Activated CD8-positive, alpha-beta memory T cell treated with anti-CD3 and anti-CD28 coated beads, Interleukin-2, amount 50 U/mL, for 24 hours (primary cell): ENCODE measurements at regions not wholly inside any gene's neighbourhood (a gene's known extent, or its start where the extent isn't known, plus 50 kb on each side); places are given as distances from the start of the nearest gene placed in this dataset.

Experiments used
- DNase-seq: peaks from one replicate; pipeline ENCODE4 v3.0.0-alpha.2; 2020; ENCODE audit errors: extremely low read depth

DNA sequence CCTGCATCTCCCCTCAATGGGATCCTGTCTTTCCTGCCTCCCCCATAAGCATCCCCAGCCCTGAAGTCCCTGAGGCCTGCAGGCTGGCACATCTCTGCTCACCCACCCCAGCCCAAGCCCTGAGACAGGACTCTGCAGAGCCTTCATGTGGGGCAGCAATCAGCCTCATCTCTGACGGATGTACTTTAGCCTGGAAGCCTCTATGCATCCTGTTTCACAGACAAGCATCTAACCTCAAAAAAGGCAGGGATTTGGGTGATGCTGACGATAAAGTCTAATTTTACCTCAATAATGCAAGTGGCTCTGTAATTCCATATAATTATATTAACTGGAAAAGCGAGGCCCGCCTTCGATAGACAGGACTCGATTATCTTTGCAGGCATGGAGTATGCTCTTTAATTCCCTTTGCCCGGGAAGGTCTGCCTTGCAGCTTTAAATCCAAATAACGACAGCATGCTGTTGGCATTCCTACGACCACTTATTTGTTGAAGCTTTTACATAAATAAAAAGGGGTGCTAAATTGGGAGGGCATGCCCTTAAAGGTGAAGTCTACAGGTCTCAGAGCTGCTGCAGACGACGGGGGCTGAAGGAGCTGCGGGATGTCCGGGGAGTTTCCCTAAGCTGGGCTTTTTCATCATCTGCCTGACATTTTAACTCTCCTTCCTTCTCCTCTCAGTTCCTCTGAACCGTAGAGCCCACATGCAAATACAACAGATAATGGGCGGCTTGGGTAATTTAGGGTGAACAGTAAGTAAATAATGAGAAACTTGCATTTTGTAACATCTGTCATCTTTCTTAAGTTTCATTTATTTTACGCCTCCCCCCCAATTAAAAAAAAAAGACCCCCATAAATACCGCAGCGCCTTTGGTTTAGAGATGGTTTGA, 211.5 kb downstream of the URI1 start:
- DNase-seq: no peak

GRCh38 chr19:30154410-30154809, 212.4 kb downstream of the URI1 start:
- DNase-seq: no peak

GRCh38 chr19:30155381-30156200, 213.6 kb downstream of the URI1 start:
- no peak for DNase-seq

DNA sequence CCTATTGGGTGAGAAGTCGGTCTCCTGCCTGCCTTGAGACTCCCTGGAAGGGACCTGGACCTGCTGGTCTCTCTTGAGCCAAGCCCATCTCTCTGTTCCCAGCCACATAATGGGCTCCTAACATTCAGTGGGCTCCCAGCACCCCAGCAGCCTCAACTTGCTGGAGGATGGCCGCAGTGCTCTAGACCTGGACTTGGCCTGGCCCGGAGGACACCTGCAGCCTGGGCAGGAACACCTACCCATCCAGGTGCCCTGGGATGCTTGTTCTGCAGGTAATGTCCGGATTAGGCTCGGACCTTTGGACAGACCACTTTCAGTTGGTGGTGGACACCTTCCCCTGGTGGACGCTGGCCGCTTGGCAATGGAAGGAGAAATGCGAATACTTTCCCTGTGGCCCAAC, 214.6 kb downstream of the URI1 start:
- DNase-seq: no peak

DNA sequence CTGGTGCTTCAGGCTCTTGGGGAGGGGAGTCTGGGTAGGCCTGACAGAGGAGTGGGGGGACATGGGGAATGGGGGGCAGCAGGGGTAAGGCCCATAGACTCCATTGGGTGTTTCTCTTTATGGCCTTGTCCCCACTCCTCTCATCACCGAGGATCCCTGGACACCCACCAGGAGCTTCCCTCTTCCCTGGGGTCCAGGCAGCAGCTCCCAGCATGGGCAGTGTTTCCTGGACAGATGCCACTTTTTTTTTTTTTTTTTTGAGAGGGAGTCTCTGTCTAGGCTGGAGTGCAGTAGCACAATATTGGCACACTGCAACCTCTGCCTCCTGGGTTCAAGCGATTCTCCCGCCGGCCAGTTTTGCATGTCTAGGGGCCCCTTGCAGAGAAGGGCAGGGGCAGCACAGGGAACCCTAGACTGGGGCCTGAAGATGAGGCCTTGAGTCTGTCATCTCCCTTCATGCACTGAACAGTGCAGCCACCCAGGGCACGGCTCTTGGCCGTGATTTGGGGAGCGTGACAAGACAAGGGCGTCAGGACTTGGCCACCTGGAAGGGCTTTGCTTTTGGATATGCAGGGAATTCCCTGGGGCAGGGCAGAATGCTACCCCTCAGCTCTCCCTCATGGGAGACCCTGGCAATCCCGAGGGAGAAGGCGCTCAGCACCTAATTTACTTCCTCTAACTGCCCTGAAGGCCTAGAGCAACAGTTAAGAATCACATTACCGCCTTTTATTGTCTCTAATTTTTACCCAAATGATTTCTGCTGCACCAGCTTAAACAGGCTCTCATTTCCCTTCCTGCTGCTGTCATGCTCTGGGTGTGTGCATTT, 213.9 kb upstream of the ZNF536 start:
- no peak for DNase-seq

DNA sequence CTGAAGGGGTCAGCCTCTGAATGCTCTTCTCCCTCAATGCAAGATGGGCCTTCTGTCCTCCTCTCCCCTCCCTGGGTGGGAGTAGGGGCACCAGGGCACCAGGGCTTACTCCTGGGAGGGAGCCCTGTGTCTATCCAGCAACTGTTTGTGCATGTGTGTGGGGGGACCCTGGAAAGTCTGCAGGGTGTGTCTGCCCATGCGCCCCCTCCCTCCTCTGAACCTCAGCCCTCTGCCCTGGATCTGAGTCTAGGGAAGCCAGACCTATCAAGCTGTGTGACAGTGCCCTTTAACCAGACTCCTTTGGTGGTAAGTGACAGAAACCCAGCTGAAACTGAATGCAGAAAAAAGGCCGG, 213.3 kb upstream of the ZNF536 start:
- no peak for DNase-seq

DNA sequence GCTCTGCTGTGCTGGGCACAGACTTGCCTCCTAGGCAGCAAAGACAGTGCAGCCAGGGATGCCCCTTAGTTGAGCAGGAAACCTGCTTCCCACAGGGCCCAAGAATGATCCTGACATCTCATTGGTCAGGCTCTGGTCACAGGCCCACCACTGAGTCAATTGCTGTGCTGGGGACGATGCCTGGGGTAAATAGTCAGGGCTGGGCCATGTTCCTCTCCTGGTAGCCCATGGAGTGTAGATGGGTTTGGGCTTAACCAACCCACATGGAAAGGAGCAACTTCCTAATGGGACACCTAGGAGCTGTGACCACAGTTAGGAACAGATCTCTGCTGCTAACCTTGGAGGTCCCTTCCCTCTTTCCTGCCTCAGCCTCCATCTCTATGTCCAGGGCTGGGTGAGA, 212.5 kb upstream of the ZNF536 start:
- DNase-seq: no peak

DNA sequence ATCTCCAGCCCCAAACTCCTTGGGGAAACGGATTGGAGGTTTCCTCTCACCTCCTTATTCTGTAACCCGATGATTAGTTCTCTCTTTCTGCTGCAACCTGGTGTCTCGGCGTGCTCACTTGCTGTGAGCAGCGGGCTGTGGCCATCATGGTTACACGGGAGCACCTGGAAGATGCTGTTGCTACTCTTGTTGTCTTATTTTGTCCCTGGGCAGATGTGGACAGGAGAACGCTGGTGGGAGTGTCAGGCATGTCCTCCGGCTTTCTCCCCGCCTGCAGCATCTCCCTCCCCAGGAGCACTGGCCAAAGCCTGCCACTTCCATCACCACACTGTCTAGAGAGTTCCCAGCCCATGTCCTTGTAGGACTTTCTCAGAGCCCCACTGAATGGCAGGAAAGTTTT, 211.8 kb upstream of the ZNF536 start:
- no peak for DNase-seq

DNA sequence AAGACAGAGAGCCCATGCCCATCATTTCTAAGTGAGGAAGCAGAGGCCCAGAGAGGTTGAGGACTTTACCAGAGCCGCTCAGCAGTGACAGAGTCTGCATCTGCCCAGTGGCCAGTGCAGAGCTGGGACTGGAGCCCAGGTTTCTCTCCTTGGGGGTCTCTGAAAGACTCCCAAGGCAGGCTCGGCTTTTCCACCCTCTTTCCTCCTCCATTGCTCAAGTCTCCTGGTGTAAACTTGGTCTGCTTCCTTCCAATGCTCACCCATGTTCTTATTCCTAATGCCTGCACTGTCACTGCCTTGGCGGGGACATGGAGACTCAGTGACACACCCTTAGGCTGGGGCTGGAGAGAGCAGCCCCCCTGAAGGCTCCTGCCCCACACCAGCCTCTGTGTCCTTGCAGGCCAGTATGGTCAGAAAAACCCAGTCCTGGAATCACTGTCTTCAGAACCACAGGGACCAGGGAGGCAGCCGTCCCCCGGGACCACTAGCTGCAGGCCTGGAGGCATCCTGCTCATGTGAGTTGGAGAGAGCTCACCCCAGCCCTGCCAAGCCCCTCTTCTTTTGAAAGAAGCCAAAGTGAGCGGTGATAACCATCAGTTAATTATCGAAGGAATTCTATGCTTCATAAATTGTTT, 211.0 kb upstream of the ZNF536 start:
- DNase-seq: no peak

- DNase-seq: no peak
Observed at GRCh38 chr19:30161770-30162169, 210.4 kb upstream of the ZNF536 start.

DNA sequence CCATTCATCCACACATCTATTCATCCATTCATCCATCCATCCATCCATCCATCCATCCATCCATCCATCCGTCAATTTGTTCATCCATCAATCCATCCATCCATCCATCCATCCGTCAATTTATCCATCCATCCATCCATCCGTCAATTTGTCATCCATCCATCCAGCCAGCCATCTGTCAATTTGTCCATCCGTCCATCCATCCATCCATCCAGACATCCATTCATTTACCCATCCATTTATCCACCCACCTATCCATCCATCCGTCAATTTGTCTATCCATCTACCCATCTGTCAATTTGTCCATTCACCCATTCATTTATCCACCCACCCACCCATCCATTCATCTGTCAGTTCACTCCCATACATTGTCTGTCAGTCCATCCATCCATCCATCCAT, 209.5 kb upstream of the ZNF536 start:
- no peak for DNase-seq

DNA sequence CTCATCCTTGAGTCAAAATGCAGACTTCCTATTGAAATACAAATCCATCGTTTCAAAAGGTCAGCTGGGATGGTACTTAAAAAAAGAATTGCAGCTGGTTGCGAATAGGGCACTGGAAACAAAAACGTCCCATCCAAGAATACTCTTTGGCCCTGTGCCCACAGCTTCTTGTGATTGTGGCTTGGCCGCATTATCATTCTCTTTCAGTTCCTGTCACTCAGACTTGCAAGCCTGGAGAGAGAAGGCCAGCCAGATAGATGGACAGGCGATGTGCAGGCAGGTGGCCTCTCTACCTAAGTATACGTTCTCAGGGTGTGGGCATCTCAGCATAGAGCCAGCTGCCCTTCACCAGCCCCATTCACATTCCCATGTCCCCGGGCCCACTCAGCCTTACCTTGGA, 208.5 kb upstream of the ZNF536 start:
- no peak for DNase-seq

- no peak for DNase-seq
Observed at GRCh38 chr19:30165228-30165813, 206.9 kb upstream of the ZNF536 start.

DNA sequence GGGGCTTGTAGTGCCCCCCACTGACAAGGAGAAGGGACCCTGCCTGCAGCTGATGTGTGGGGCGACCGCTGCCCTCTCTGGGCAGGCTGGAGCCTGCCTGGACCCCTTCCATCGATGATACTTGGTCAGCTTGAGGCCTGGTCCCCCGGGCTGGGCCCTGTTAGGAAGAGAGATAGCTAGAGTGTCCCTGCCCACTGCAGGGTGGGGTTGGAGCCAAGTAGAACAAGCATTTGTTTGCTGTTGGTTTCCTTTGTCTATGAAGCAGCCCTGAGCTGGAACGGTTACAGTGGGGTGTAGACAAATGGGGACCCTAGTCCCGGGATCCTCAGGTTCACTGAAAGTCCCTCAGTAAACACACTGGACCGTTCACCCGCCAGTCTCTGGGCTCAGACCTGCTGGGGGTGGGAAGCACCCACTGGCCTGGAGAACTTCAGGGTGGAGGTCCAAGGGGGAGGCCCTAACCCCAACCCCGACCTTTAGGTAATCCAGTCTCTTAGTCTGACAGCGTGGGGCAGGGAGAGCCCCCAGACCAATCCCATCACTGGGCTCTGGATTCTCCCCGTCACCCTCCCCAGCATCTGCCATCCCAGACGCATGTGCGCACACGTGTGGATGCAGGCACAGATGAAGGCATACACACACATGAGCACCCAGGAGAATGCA, 204.8 kb upstream of the ZNF536 start:
- DNase-seq: no peak

DNA sequence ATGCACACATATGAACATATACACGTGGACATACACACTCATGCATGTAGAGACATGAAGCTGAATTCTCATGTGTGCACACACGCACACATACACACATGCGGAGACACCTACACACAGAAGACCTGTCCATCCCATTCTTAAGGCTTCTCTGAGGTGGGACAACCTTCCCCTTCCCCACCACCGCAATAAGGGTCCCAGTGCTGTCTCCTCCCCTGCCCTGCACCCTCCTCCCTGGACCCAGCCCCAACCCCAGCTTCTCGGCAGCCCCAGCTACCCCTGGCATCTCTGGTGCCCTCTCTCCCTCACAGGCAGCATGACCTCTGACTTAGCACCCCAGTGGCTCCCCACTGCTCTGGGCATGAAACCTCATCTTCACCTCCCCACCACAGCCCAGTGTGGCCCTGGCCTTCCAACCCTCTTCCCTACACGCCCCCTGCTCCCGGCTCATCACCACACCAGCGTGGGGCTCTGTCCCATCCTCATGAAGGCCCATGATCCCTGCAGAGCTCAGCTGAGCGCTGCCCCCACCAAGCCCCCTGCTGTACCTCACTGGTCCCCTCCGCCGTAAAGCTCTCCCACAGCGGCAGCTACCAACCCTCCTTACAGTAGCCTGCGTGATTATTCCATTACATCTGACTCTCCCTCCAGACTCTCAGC, 204.1 kb upstream of the ZNF536 start:
- no peak for DNase-seq

DNA sequence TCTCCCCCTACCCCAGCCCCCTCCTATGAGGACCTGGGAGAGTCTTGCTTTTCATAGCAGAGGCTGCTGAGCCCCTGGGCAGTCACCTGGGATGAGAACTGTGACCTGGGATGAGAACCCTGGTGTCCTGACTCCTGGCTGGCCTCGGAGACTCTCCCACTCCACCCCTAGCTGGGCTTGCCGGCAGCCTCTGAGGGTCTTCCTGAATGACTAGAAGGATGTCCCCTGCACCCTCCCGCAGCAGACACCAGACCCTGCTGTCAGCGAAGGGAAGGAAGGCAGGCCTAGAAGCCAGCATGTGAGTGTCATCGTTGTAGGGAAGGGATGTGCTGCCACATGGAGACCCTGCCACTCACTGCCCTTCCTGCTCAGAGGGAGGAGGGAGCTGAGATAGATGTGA, 203.4 kb upstream of the ZNF536 start:
- no peak for DNase-seq

DNA sequence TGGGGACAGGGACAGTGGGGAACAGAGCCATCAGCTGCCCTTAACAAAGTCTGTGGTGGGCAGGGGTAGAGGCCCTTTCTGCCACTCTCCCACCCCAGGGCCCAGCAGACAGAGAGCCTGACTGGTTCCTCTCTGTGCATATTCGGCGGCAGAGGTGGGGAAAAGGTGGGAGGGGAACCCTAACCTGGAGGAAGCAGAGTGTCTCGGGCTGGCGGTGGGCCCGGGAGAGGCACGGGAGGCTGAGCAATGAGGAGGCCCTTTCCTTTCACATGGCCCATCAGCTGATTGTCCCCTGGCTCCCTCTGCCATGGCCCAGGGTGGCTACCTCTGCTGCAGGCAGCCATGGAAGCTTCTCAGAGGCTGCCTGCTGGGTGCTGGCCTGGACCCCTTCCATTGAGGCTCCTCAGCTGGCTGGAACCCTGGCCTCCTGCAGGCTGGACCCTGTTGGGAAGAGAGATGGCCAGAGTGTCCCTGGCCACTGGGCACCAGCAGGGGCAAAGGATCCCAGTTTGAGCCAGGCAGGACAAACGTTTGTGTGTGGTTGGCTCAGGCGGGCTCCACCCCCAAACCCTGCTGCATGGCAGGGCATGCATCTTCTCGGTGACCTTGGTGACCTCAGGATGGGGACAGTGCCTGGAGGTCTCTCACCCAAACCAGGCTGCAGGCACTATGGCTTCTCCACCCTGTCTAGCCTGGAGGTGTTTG, 202.8 kb upstream of the ZNF536 start:
- no peak for DNase-seq

GRCh38 chr19:30170081-30170480, 202.1 kb upstream of the ZNF536 start:
- no peak for DNase-seq

DNA sequence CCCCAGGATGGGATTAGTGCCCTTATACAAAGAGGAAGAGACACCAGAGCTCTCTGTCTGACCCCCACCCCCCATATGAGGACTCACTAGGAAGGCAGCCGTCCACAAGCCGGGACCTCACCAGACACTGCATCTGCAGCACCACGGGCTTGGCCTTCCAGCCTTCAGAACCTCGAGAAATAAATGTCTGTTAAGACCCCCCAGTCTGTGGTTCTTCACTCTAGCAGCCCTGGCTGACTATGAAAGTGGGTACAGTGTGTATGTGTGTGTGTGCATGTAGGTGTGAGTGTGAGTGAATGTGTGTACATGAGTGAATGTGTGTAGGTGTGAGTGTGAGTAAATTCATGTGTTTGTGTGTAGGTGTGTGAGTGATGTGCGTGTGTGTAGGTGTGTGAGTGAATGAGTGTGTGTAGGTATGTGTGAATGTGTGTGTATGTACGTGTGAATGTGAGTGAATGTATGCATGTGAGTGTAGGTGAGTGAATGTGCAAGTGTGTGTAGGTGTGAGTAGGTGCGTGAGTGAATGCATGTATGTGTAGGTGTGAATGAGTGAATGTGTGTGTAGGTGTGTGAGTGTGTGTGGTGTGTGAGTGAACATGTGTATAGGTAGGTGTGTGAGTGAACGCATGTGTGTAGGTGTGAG, 201.6 kb upstream of the ZNF536 start:
- no peak for DNase-seq
